Activated T-cell treated with anti-CD3 and anti-CD28 coated beads for 24 hours (primary cell): ENCODE measurements at regions not wholly inside any gene's neighbourhood (a gene's known extent, or its start where the extent isn't known, plus 50 kb on each side); places are given as distances from the start of the nearest gene placed in this dataset.

Source experiments
- DNase-seq: peaks from one replicate; pipeline ENCODE4 v3.0.0-alpha.2; 2020; ENCODE audit warnings: low read depth

- DNase-seq: no peak
Measured at GRCh38 chr10:128497660-128498377, 371.6 kb upstream of the MKI67 start.

GRCh38 chr10:128498378-128498730, 372.1 kb upstream of the MKI67 start:
- no peak for DNase-seq

- no peak for DNase-seq
Measured at GRCh38 chr10:128498746-128499145, 372.5 kb upstream of the MKI67 start.

- no peak for DNase-seq
Measured at GRCh38 chr10:128499486-128499885, 373.3 kb upstream of the MKI67 start.

- DNase-seq: no peak
Measured at GRCh38 chr10:128499956-128500355, 373.7 kb upstream of the MKI67 start.

GRCh38 chr10:128500642-128501041, 374.4 kb upstream of the MKI67 start:
- DNase-seq: no peak

GRCh38 chr10:128505346-128505745, 379.1 kb upstream of the MKI67 start:
- DNase-seq: no peak

GRCh38 chr10:128506423-128506822, 380.2 kb upstream of the MKI67 start:
- no peak for DNase-seq

- no peak for DNase-seq
Measured at GRCh38 chr10:128507066-128507465, 380.8 kb upstream of the MKI67 start.

GRCh38 chr10:128511284-128511683, 385.1 kb upstream of the MKI67 start:
- DNase-seq: no peak

- no peak for DNase-seq
Measured at GRCh38 chr10:128512767-128513166, 386.5 kb upstream of the MKI67 start.

- no peak for DNase-seq
Measured at GRCh38 chr10:128514536-128514935, 388.3 kb upstream of the MKI67 start.

GRCh38 chr10:128516180-128516579, 390.0 kb upstream of the MKI67 start:
- DNase-seq: no peak

- DNase-seq: no peak
Measured at GRCh38 chr10:128517167-128517566, 390.9 kb upstream of the MKI67 start.

GRCh38 chr10:128518000-128518399, 391.8 kb upstream of the MKI67 start:
- DNase-seq: no peak

GRCh38 chr10:128519581-128519980, 393.4 kb upstream of the MKI67 start:
- DNase-seq: no peak

- DNase-seq: no peak
Measured at GRCh38 chr10:128520211-128520815, 394.1 kb upstream of the MKI67 start.

GRCh38 chr10:128522551-128523308, 396.5 kb upstream of the MKI67 start:
- DNase-seq: no peak

GRCh38 chr10:128525444-128525843, 399.2 kb upstream of the MKI67 start:
- no peak for DNase-seq

- no peak for DNase-seq
Measured at GRCh38 chr10:128525936-128526335, 399.7 kb upstream of the MKI67 start.

- no peak for DNase-seq
Measured at GRCh38 chr10:128526791-128527375, 400.7 kb upstream of the MKI67 start.

GRCh38 chr10:128527711-128528110, 401.5 kb upstream of the MKI67 start:
- DNase-seq: no peak

- DNase-seq: no peak
Measured at GRCh38 chr10:128528167-128528566, 401.9 kb upstream of the MKI67 start.
